H9 (cell line): ENCODE measurements at regions not wholly inside any gene's neighbourhood (a gene's known extent, or its start where the extent isn't known, plus 50 kb on each side); places are given as distances from the start of the nearest gene placed in this dataset.

Experiments
- DNase-seq: peaks from one replicate; pipeline ENCODE4 v3.0.0-alpha.2; 2017
- H2AFZ ChIP-seq: one replicate; pipeline ENCODE4 v1.6.1; 2013; ENCODE audit warnings: mild to moderate bottlenecking, low read length, control low read depth, moderate library complexity
- H2AK5ac ChIP-seq: 2 replicates; pipeline ENCODE4 v1.6.1; 2013; ENCODE audit warnings: low read length, control low read depth, mixed read lengths; ENCODE audit not compliant: insufficient read length
- H2BK120ac ChIP-seq: one replicate; pipeline ENCODE4 v1.6.1; 2013; ENCODE audit warnings: low read depth, mild to moderate bottlenecking, low read length, control low read depth, inconsistent platforms; ENCODE audit not compliant: poor library complexity, severe bottlenecking
- H2BK12ac ChIP-seq: 2 replicates; pipeline ENCODE4 v1.6.1; 2013; ENCODE audit warnings: low read length, control low read depth, mixed read lengths, low read depth; ENCODE audit not compliant: insufficient read length
- H2BK15ac ChIP-seq: 2 replicates; pipeline ENCODE4 v1.6.1; 2013; ENCODE audit warnings: low read depth, low read length, control low read depth
- H2BK20ac ChIP-seq: one replicate; pipeline ENCODE4 v1.6.1; 2013; ENCODE audit warnings: low read depth, mild to moderate bottlenecking, low read length, control low read depth, inconsistent platforms; ENCODE audit not compliant: poor library complexity, severe bottlenecking
- H2BK5ac ChIP-seq: 2 replicates; pipeline ENCODE4 v1.6.1; 2013; ENCODE audit warnings: low read length, control low read depth, mixed read lengths; ENCODE audit not compliant: insufficient read length
- H3K14ac ChIP-seq: 2 replicates; pipeline ENCODE4 v1.6.1; 2013; ENCODE audit warnings: low read length, control low read depth; ENCODE audit not compliant: insufficient read depth
- H3K18ac ChIP-seq: 2 replicates; pipeline ENCODE4 v1.6.1; 2013; ENCODE audit warnings: low read depth, mild to moderate bottlenecking, mixed read lengths, low read length, control low read depth; ENCODE audit not compliant: insufficient read length
- H3K23ac ChIP-seq: 2 replicates; pipeline ENCODE4 v1.6.1; 2013; ENCODE audit warnings: low read length, control low read depth, mixed read lengths, low read depth; ENCODE audit not compliant: insufficient read length
- H3K23me2 ChIP-seq: 2 replicates; pipeline ENCODE4 v1.6.1; 2013; ENCODE audit warnings: low read depth, mild to moderate bottlenecking, mixed read lengths, low read length, control low read depth; ENCODE audit not compliant: insufficient read length, poor library complexity, severe bottlenecking
- H3K27ac ChIP-seq: 2 replicates; pipeline ENCODE4 v1.5.1; 2013; ENCODE audit warnings: low read length, control low read depth, mixed read lengths, low read depth; ENCODE audit not compliant: insufficient read length
- H3K27me3 ChIP-seq: 2 replicates; pipeline ENCODE4 v1.6.1; 2013; ENCODE audit warnings: low read length, control low read depth, inconsistent platforms; ENCODE audit not compliant: insufficient read depth
- H3K4ac ChIP-seq: 2 replicates; pipeline ENCODE4 v1.6.1; 2013; ENCODE audit warnings: low read depth, mild to moderate bottlenecking, control low read depth, inconsistent platforms, low read length, moderate library complexity
- H3K4me1 ChIP-seq: 2 replicates; pipeline ENCODE4 v1.6.1; 2013; ENCODE audit warnings: low read length, control low read depth, inconsistent platforms; ENCODE audit not compliant: insufficient read depth
- H3K4me2 ChIP-seq: 2 replicates; pipeline ENCODE4 v1.6.1; 2013; ENCODE audit warnings: low read length, control low read depth, mixed read lengths; ENCODE audit not compliant: insufficient read length, insufficient read depth
- H3K56ac ChIP-seq: 2 replicates; pipeline ENCODE4 v1.6.1; 2013; ENCODE audit warnings: low read depth, mild to moderate bottlenecking, mixed read lengths, low read length, control low read depth; ENCODE audit not compliant: insufficient read length
- H3K79me1 ChIP-seq: 2 replicates; pipeline ENCODE4 v1.6.1; 2013; ENCODE audit warnings: low read depth, mild to moderate bottlenecking, moderate library complexity, low read length, control low read depth, inconsistent platforms; ENCODE audit not compliant: insufficient read depth, poor library complexity, severe bottlenecking
- H3K79me2 ChIP-seq: 2 replicates; pipeline ENCODE4 v1.6.1; 2013; ENCODE audit warnings: low read length, control low read depth, inconsistent platforms; ENCODE audit not compliant: insufficient read depth
- H3K9ac ChIP-seq: 2 replicates; pipeline ENCODE4 v1.6.1; 2013; ENCODE audit warnings: low read length, control low read depth, mixed read lengths; ENCODE audit not compliant: insufficient read length; ENCODE audit errors: extremely low read depth
- H3K9me3 ChIP-seq: one replicate; pipeline ENCODE4 v1.6.1; 2013; ENCODE audit warnings: low read depth, low read length, inconsistent platforms; ENCODE audit not compliant: control insufficient read depth
- H3T11ph ChIP-seq: one replicate; pipeline ENCODE4 v1.6.1; 2013; ENCODE audit warnings: mild to moderate bottlenecking, low read length, control low read depth, inconsistent platforms
- H4K20me1 ChIP-seq: one replicate; pipeline ENCODE4 v1.6.1; 2013; ENCODE audit not compliant: control insufficient read depth, insufficient read length, insufficient read depth
- H4K5ac ChIP-seq: 2 replicates; pipeline ENCODE4 v1.6.1; 2013; ENCODE audit warnings: low read depth, mild to moderate bottlenecking, mixed read lengths, low read length, control low read depth; ENCODE audit not compliant: insufficient read length
- H4K8ac ChIP-seq: replicated peaks from 2 replicates; pipeline ENCODE4 v1.6.1; 2013; ENCODE audit warnings: low read length, control low read depth, mixed read lengths, low read depth; ENCODE audit not compliant: insufficient read length
- H4K91ac ChIP-seq: 2 replicates; pipeline ENCODE4 v1.6.1; 2013; ENCODE audit warnings: low read depth, mild to moderate bottlenecking, moderate library complexity, mixed read lengths, low read length, control low read depth; ENCODE audit not compliant: insufficient read length
- H3K27ac Mint-ChIP-seq, 3 experiments: 2 replicates in 2 of 3; 3 replicates in 1 of 3; pipeline ENCODE4 v1.8.0; 2020 to 2021; ENCODE audit warnings: mixed read lengths in 3 of 3, mild to moderate bottlenecking in 1 of 3, moderate library complexity in 1 of 3
- H3K27me3 Mint-ChIP-seq: 2 replicates; pipeline ENCODE4 v1.8.0; 2021; ENCODE audit warnings: low read depth, mild to moderate bottlenecking, moderate library complexity, mixed read lengths
- H3K36me3 Mint-ChIP-seq, 3 experiments: 2 replicates in 2 of 3; 3 replicates in 1 of 3; pipeline ENCODE4 v1.8.0; 2020 to 2021; ENCODE audit warnings: low read depth in 3 of 3, mixed read lengths in 3 of 3; ENCODE audit not compliant: insufficient read depth in 1 of 3
- H3K4me1 Mint-ChIP-seq, 2 experiments: 2 replicates each; pipeline ENCODE4 v1.8.0; 2020; ENCODE audit warnings: mixed read lengths in 2 of 2
- H3K4me3 Mint-ChIP-seq, 2 experiments: 2 replicates in 1 of 2; 3 replicates in 1 of 2; pipeline ENCODE4 v1.8.0; 2020 to 2021; ENCODE audit warnings: mild to moderate bottlenecking in 2 of 2, mixed read lengths in 2 of 2, moderate library complexity in 1 of 2
- H3K9me3 Mint-ChIP-seq, 2 experiments: 2 replicates in 1 of 2; 3 replicates in 1 of 2; pipeline ENCODE4 v1.8.0; 2020; ENCODE audit warnings: mild to moderate bottlenecking in 2 of 2, mixed read lengths in 2 of 2, moderate library complexity in 1 of 2
- CTCF ChIP-seq: fragments of 200-600 bp; sonication (generic); conservative IDR thresholded peaks from 3 replicates; pipeline ENCODE4 v1.8.0; 2021; ENCODE audit warnings: antibody characterized with exemption, mild to moderate bottlenecking
- WGBS: extraction: QIAGEN DNeasy Blood & Tissue Kit; methylation state at CpG from one replicate; pipeline ENCODE4 v1.1.7; 2013; ENCODE audit warnings: missing lambda C conversion rate, low lambda C conversion rate, mixed read lengths; ENCODE audit not compliant: insufficient read length; ENCODE audit errors: extremely low coverage; 5-methylcytosine and 5-hydroxymethylcytosine counted together

DNA sequence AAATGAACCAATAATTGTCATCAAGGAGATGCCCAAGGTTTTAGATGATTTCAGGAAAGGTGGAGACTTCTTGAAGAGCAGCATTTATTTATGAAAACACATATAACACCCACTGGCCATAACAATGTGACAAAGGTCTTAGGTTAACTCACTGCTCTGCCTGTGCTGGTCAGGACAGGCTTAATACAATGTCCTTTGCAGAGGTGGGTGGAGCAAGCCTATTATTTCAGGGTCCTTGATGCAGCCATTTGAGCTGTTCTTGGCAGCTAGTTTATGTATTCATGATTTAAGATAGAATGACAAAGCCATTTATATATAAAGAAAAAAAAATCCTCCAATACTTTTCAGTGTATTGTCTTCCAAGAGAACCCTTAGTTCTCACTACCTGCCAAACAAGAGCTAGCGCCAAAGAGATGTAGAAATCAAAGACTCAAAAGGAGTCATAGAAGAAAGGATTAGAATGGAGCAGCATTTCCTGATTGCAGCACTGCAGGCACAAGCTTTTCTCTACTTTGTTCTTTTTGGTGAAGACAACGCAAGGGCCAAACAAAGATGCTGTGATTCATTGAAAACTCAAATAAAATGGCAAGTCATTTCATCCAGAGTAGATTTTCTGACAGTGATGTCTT, 124.3 kb upstream of the TSHZ2 start:
- no peak overlapping the region for H3T11ph ChIP-seq
- H2BK15ac ChIP-seq: no peak overlapping the region
- H3K79me1 ChIP-seq: no peaks in the 10 kb centered on the region
- H2AK5ac ChIP-seq: no peak overlapping the region
- H4K91ac ChIP-seq: no peak overlapping the region
- Mint-ChIP-seq H3K36me3 (no peaks in the 10 kb centered on the region), H3K4me3 (no peak overlapping the region), H3K27me3 (no peaks in the 10 kb centered on the region; the same call in 1 of the 2 replicates), H3K27ac (no peak overlapping the region), H3K4me1 (peaks cover 8 to 12% of the 10 kb centered on the region in 2 experiments), H3K9me3 (no peaks in the 10 kb centered on the region)
- no peaks in the 10 kb centered on the region for H3K9me3 ChIP-seq
- H3K27me3 ChIP-seq: no peaks in the 10 kb centered on the region
- H2BK5ac ChIP-seq: no peak overlapping the region
- no peak overlapping the region for H3K4ac ChIP-seq
- H3K79me2 ChIP-seq: no peaks in the 10 kb centered on the region
- no CpG with 5 or more reads among the region's 2 CpGs for WGBS
- no peak overlapping the region for H3K18ac ChIP-seq
- H3K4me2 ChIP-seq: no peak overlapping the region
- no peak for DNase-seq
- no peak overlapping the region for H3K56ac ChIP-seq
- no peak overlapping the region for H3K27ac ChIP-seq
- H2AFZ ChIP-seq: no peak overlapping the region
- TF ChIP-seq CTCF: no peak
- H4K5ac ChIP-seq: no peak overlapping the region
- H4K20me1 ChIP-seq: no peaks in the 10 kb centered on the region
- H2BK20ac ChIP-seq: no peak overlapping the region
- H4K8ac ChIP-seq: no peak overlapping the region
- H3K9ac ChIP-seq: no peak overlapping the region
- no peak overlapping the region for H3K23ac ChIP-seq
- H2BK120ac ChIP-seq: no peak overlapping the region
- no peak overlapping the region for H2BK12ac ChIP-seq
- H3K23me2 ChIP-seq: no peaks in the 10 kb centered on the region
- H3K14ac ChIP-seq: no peak overlapping the region
- no peaks in the 10 kb centered on the region for H3K4me1 ChIP-seq
